ENCODE measurements at regions not wholly inside any gene's neighbourhood (a gene's known extent, or its start where the extent isn't known, plus 50 kb on each side); places are given as distances from the start of the nearest gene placed in this dataset.

DNA sequence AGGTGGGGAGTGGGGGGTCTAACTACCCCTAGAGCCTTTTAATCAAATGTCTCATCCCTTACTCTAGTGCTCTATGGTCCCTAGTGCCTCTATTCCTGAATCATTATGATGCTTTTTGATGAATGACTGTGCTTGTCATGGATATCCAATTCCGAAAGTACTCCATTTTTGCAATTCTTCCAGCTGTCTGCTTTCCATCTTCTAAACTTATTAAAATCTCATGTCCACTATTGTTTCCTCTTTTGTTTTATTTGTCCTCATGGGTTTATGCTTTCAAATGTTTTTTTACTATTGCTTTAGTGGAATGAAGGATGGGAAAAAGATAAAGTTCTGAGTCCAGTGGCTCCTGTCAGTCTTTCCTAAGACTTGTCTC lies 77.2 kb upstream of the KCNMB2 start:
- TF ChIP-seq, protein P1, sequence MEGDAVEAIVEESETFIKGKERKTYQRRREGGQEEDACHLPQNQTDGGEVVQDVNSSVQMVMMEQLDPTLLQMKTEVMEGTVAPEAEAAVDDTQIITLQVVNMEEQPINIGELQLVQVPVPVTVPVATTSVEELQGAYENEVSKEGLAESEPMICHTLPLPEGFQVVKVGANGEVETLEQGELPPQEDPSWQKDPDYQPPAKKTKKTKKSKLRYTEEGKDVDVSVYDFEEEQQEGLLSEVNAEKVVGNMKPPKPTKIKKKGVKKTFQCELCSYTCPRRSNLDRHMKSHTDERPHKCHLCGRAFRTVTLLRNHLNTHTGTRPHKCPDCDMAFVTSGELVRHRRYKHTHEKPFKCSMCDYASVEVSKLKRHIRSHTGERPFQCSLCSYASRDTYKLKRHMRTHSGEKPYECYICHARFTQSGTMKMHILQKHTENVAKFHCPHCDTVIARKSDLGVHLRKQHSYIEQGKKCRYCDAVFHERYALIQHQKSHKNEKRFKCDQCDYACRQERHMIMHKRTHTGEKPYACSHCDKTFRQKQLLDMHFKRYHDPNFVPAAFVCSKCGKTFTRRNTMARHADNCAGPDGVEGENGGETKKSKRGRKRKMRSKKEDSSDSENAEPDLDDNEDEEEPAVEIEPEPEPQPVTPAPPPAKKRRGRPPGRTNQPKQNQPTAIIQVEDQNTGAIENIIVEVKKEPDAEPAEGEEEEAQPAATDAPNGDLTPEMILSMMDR (conservative IDR thresholded peaks at IDR 0.05) = no peak
- TF ChIP-seq EZH2 (IDR thresholded peaks at IDR 0.05; ENCODE audit: low read depth) = no peak

All from PC-9 (cell line).